ENCODE measurements at regions not wholly inside any gene's neighbourhood (a gene's known extent, or its start where the extent isn't known, plus 50 kb on each side); places are given as distances from the start of the nearest gene placed in this dataset.

GRCh38 chr6:22356362-22356940, 59.6 kb upstream of the PRL start:
- Mint-ChIP-seq H3K4me1 (no peaks in the 10 kb centered on the region), H3K9me3 (peaks cover 4 to 9% of the 10 kb centered on the region in 2 experiments; a peak in 2 of 5 replicates), H3K27ac (no peak overlapping the region), H3K36me3 (ENCODE audit: insufficient read depth in 1 of 3, low read depth in 3 of 3) (peaks cover 0 to 5% (median 0%) of the 10 kb centered on the region in 3 experiments; a peak in 2 of 7 replicates), H3K27me3 (ENCODE audit: low read depth) (no peaks in the 10 kb centered on the region), H3K4me3 (no peak overlapping the region)
- Histone ChIP-seq H3K14ac (ENCODE audit: insufficient read depth, low read length) (no peak overlapping the region), H2AFZ (ENCODE audit: low read length) (no peak overlapping the region), H3K23me2 (ENCODE audit: insufficient read length, low read depth, low read length, poor library complexity, severe bottlenecking) (no peaks in the 10 kb centered on the region), H4K5ac (ENCODE audit: insufficient read length, low read depth, low read length) (no peak overlapping the region), H2BK12ac (ENCODE audit: insufficient read length, low read depth, low read length) (no peak overlapping the region), H2AK5ac (ENCODE audit: insufficient read length, low read length) (no peak overlapping the region), H2BK5ac (ENCODE audit: insufficient read length, low read length) (no peak overlapping the region), H2BK120ac (ENCODE audit: low read depth, low read length, poor library complexity, severe bottlenecking) (no peak overlapping the region), H3K27me3 (ENCODE audit: insufficient read depth, low read length) (no peaks in the 10 kb centered on the region), H3K4ac (ENCODE audit: low read depth, low read length) (no peak overlapping the region), H3K79me2 (ENCODE audit: insufficient read depth, low read length) (no peaks in the 10 kb centered on the region), H4K20me1 (ENCODE audit: control insufficient read depth, insufficient read depth, insufficient read length) (no peaks in the 10 kb centered on the region), H2BK15ac (ENCODE audit: low read depth, low read length) (no peak overlapping the region), H4K91ac (ENCODE audit: insufficient read length, low read depth, low read length) (no peak overlapping the region), H3K56ac (ENCODE audit: insufficient read length, low read depth, low read length) (no peak overlapping the region), H4K8ac (replicated peaks; ENCODE audit: insufficient read length, low read depth, low read length) (no peak overlapping the region), H3K23ac (ENCODE audit: insufficient read length, low read depth, low read length) (no peak overlapping the region), H3K4me1 (ENCODE audit: insufficient read depth, low read length) (no peaks in the 10 kb centered on the region), H3K79me1 (ENCODE audit: insufficient read depth, low read depth, low read length, poor library complexity, severe bottlenecking) (no peaks in the 10 kb centered on the region), H3T11ph (ENCODE audit: low read length) (no peak overlapping the region), H3K18ac (ENCODE audit: insufficient read length, low read depth, low read length) (no peak overlapping the region), H2BK20ac (ENCODE audit: low read depth, low read length, poor library complexity, severe bottlenecking) (no peak overlapping the region), H3K4me2 (ENCODE audit: insufficient read depth, insufficient read length, low read length) (no peak overlapping the region), H3K9ac (ENCODE audit: extremely low read depth, insufficient read length, low read length) (no peak overlapping the region), H3K9me3 (ENCODE audit: control insufficient read depth, low read depth, low read length) (no peaks in the 10 kb centered on the region), H3K27ac (ENCODE audit: insufficient read length, low read depth, low read length) (no peak overlapping the region)
- TF ChIP-seq CTCF (conservative IDR thresholded peaks at IDR 0.05), result no peak
- no peak for DNase-seq
- no CpG with 5 or more reads among the region's 28 CpGs for WGBS (ENCODE audit: extremely low coverage, insufficient read length, low lambda C conversion rate)
